ENCODE measurements at regions not wholly inside any gene's neighbourhood (a gene's known extent, or its start where the extent isn't known, plus 50 kb on each side); places are given as distances from the start of the nearest gene placed in this dataset.

DNA sequence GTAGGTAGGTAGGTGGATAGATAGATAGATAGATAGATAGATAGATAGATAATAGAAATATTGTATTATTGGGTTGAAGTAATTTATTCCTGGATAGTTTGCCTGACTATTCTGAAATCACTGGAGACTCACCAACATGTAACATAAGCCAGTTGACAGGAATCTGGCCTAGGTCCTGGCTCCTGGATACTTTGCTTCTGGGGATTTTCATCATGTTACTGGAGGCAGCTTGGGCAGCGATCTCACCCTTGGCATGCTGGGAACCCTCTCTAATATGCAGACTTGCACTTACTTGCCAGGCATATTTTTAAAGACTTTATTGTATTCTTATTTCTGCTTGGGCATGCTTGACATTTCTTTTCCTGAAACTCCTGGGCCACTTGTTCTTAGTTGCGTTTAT, 709.1 kb upstream of the FZD8 start:
- TF ChIP-seq, protein P1, sequence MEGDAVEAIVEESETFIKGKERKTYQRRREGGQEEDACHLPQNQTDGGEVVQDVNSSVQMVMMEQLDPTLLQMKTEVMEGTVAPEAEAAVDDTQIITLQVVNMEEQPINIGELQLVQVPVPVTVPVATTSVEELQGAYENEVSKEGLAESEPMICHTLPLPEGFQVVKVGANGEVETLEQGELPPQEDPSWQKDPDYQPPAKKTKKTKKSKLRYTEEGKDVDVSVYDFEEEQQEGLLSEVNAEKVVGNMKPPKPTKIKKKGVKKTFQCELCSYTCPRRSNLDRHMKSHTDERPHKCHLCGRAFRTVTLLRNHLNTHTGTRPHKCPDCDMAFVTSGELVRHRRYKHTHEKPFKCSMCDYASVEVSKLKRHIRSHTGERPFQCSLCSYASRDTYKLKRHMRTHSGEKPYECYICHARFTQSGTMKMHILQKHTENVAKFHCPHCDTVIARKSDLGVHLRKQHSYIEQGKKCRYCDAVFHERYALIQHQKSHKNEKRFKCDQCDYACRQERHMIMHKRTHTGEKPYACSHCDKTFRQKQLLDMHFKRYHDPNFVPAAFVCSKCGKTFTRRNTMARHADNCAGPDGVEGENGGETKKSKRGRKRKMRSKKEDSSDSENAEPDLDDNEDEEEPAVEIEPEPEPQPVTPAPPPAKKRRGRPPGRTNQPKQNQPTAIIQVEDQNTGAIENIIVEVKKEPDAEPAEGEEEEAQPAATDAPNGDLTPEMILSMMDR (IDR thresholded peaks at IDR 0.05 in 2 of 3, conservative IDR thresholded peaks at IDR 0.05 in 1 of 3; ENCODE audit: borderline replicate concordance in 1 of 3, insufficient read depth in 1 of 3, low read depth in 2 of 3, low read length in 2 of 3), result no peak
- no peak for TF ChIP-seq POLR2A (IDR thresholded peaks at IDR 0.05; ENCODE audit: borderline replicate concordance, extremely low read depth, insufficient read depth, insufficient read length)
- no peak for TF ChIP-seq EZH2 (IDR thresholded peaks at IDR 0.05)
- TF ChIP-seq EZH2phosphoT487 (IDR thresholded peaks at IDR 0.05; ENCODE audit: borderline replicate concordance), result no peak
- TF ChIP-seq POLR2AphosphoS5 (IDR thresholded peaks at IDR 0.05; ENCODE audit: low read depth, low read length), result no peak
- TF ChIP-seq RAD21 (IDR thresholded peaks at IDR 0.05; ENCODE audit: low read depth), result no peak
- TF ChIP-seq YY1 (IDR thresholded peaks at IDR 0.05; ENCODE audit: extremely low read depth, insufficient replicate concordance, low read depth, low read length), result no peak
